ENCODE measurements at regions not wholly inside any gene's neighbourhood (a gene's known extent, or its start where the extent isn't known, plus 50 kb on each side); places are given as distances from the start of the nearest gene placed in this dataset.
"Not testable (repeated sequence)": the region's sequence is repeated elsewhere in the genome, so short reads cannot be mapped to it uniquely, and the experiment has no call there.

DNA sequence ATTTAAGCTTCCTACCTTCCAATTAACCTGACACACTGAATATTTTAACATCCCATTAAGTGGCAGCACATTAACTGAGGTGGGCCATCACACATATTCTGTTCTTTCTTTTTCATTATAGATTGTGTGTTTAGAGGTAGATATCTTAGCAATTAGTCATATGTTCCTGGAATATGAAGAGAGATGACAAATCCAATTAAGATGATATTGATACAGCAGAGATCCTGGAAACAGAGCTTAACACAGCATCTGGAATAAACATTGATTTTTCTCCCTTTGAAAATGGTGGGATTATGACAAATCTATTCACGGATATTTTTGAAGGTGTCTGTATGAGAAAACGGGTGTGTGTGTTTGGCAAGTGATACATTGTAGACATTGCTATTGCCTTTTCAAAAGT is 448.0 kb downstream of the CDH10 start:
- Mint-ChIP-seq H3K9me3 (peaks cover 5% of the 10 kb centered on the region), H3K36me3 (ENCODE audit: low read depth) (no peaks in the 10 kb centered on the region), H3K4me3 (no peak overlapping the region), H3K27ac (no peak overlapping the region), H3K4me1 (ENCODE audit: low read depth) (no peaks in the 10 kb centered on the region), H3K27me3 (ENCODE audit: insufficient read depth) (no peaks in the 10 kb centered on the region)
- no peak for DNase-seq (ENCODE audit: low spot score)
- intact Hi-C loops (cut with micrococcal nuclease), result no loop called here

DNA sequence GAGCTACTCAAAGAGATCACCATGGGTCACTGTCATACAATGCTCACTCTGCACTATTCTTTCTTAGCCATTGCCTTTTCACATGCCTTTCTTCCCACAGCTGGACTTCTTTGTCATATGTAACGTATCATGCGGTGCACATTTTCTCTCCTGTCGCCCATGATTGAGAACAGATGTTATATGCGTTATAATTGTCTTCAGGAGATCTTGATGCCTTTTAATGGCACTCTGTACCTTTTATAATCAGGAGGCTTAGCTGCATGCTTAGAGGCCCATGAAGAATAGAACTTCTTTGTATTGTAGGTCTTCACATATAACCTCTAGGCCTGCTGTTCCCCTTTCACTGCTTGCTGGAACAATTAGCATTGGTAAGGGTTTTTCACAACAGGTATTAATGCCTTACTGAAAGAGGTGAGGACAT is 436.1 kb downstream of the CDH10 start:
- no peaks in the 10 kb centered on the region for H3K27me3 Mint-ChIP-seq (ENCODE audit: insufficient read depth)
- H3K4me1 Mint-ChIP-seq (ENCODE audit: low read depth), result no peaks in the 10 kb centered on the region
- intact Hi-C loops (cut with micrococcal nuclease), result no loop called here
- H3K9me3 Mint-ChIP-seq, result peaks cover 22% of the 10 kb centered on the region
- no peak overlapping the region for H3K4me3 Mint-ChIP-seq
- no peak overlapping the region for H3K27ac Mint-ChIP-seq
- DNase-seq (ENCODE audit: low spot score), result no peak
- no peaks in the 10 kb centered on the region for H3K36me3 Mint-ChIP-seq (ENCODE audit: low read depth)

DNA sequence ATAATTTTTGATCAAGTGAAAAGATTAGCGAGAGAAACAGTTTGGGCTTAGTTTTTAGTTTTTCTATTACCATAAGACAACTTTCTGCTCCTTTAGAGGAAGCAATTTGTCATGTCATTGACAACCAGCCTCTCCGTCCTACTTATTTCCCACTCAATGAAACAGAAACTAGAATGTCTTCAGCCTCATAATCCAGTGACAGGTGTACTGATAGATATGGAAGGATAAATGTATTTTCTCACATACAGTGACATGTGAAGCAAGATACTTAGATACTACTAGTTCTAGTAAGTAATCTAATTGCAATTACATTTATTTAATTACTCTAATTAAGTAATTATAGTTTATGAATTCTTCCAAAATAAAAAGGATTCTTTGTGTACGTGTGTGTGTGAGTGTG is 429.7 kb downstream of the CDH10 start:
- Mint-ChIP-seq H3K27ac (no peak overlapping the region), H3K9me3 (peaks cover 27% of the 10 kb centered on the region), H3K36me3 (ENCODE audit: low read depth) (no peaks in the 10 kb centered on the region), H3K4me3 (no peak overlapping the region), H3K27me3 (ENCODE audit: insufficient read depth) (no peaks in the 10 kb centered on the region), H3K4me1 (ENCODE audit: low read depth) (no peaks in the 10 kb centered on the region)
- intact Hi-C loops (cut with micrococcal nuclease), result no loop called here
- DNase-seq (ENCODE audit: low spot score), result no peak

DNA sequence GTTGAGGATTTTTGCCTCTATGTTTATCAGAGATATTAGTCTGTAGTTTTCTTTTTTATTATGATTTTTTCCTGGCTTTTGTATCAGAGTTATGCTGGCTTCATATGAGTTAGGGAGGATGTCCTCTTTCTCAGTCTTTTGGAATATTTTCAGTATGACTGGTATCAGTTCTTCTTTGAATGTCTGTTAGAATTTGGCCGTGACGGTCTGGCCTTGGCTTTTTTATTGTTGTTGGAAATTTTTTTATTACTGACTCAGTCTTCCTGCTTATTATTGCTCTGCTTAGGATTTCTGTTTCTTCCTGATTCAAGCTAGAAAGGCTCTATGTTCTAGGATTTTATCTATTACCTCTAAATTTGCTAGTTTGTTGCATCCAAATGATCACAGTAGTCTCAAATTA is 421.9 kb downstream of the CDH10 start:
- Mint-ChIP-seq H3K36me3 (ENCODE audit: low read depth) (no peaks in the 10 kb centered on the region), H3K27ac (no peak overlapping the region), H3K27me3 (ENCODE audit: insufficient read depth) (no peaks in the 10 kb centered on the region), H3K4me3 (no peak overlapping the region), H3K4me1 (ENCODE audit: low read depth) (no peaks in the 10 kb centered on the region), H3K9me3 (peaks cover 40% of the 10 kb centered on the region)
- intact Hi-C loops (cut with micrococcal nuclease), result no loop called here
- no peak for DNase-seq (ENCODE audit: low spot score)

DNA sequence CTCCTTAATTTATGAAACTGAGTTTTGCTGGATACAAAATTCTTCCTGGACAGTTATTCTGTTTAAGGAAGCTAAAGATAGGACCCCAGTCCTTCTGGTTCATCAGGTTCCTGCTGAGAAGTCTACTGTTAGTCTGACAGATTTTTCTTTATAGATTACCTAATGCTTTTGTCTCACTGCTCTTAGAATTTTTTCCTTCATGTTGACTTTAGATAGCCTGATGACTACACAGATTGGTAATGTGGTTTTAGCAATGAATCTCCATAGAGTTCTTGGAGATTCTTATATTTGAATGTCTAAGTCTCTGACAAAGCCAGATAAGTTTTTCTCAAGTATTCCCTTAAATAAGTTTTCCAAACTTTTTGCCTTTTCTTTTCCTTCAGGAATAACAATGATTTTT is 419.7 kb downstream of the CDH10 start:
- no peaks in the 10 kb centered on the region for H3K36me3 Mint-ChIP-seq (ENCODE audit: low read depth)
- no peak for DNase-seq (ENCODE audit: low spot score)
- no peaks in the 10 kb centered on the region for H3K4me1 Mint-ChIP-seq (ENCODE audit: low read depth)
- H3K27me3 Mint-ChIP-seq (ENCODE audit: insufficient read depth), result no peaks in the 10 kb centered on the region
- peaks cover 33% of the 10 kb centered on the region for H3K9me3 Mint-ChIP-seq
- intact Hi-C loops (cut with micrococcal nuclease), result no loop called here
- H3K27ac Mint-ChIP-seq, result no peak overlapping the region
- H3K4me3 Mint-ChIP-seq, result no peak overlapping the region

DNA sequence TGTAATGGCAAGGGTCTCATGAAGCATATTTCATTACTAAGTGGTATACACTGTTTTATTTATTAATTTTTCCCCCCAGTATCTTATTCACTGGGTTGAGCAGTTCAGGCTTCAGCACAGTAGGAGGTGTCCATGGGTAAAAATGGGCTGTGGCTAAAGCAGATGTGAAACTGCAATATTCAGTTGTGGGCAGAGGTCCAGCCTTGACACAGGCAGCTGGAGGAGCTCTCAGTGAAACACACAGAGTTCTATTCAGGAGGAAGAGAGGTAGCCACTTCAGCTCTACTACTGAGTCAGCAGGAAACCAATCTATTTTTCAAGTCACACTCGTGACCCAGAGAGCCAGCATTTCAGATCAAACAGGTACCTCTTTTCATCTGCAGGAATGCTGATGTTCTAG is 418.3 kb downstream of the CDH10 start:
- Mint-ChIP-seq H3K4me3 (no peak overlapping the region), H3K9me3 (peaks cover 26% of the 10 kb centered on the region), H3K4me1 (ENCODE audit: low read depth) (no peaks in the 10 kb centered on the region), H3K27ac (no peak overlapping the region), H3K27me3 (ENCODE audit: insufficient read depth) (no peaks in the 10 kb centered on the region), H3K36me3 (ENCODE audit: low read depth) (no peaks in the 10 kb centered on the region)
- DNase-seq (ENCODE audit: low spot score), result no peak
- intact Hi-C loops (cut with micrococcal nuclease), result no loop called here

DNA sequence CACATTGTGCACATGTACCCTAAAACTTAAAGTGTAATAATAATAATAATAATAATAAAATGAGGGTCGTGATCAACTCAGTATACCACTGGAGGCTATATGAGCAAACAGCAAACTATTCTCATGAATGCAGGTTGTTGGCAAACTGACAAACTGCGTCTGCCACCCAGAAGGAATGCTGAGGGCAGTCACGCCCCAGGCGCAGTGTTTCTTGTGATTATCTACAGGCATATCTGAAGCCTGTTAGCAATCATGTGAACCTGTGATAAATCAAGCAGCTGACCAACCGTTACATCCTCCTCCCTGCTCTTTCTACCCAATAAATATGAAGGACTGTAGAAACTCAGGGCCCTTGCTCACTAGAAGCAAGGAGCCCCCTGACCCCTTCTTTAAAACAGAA is 416.9 kb downstream of the CDH10 start:
- H3K4me3 Mint-ChIP-seq; intact Hi-C loops (cut with micrococcal nuclease); H3K36me3 Mint-ChIP-seq (ENCODE audit: low read depth); DNase-seq (ENCODE audit: low spot score); H3K27me3 Mint-ChIP-seq (ENCODE audit: insufficient read depth); H3K27ac Mint-ChIP-seq; H3K4me1 Mint-ChIP-seq (ENCODE audit: low read depth): not testable (repeated sequence)
- H3K9me3 Mint-ChIP-seq, result peaks cover 25% of the 10 kb centered on the region

DNA sequence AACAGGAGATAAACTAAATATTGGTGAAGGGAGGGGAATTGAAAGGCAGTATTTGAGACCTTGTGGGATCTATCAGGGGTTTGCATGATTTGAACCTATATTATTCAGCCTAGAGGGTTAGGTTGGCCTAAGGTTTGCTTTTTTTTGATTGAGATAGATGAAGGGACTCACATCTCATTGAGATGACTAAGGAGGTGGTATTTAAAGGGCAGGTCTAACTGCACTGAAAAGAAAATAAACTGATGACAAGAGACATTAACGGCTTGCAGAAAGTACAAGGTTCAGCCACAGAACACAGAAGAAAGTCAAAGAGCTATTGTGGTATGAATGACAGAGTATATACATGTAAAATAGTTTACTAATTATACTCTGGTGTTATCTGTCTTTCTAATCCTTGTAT is 412.7 kb downstream of the CDH10 start:
- Mint-ChIP-seq H3K27ac (no peak overlapping the region), H3K27me3 (ENCODE audit: insufficient read depth) (no peaks in the 10 kb centered on the region), H3K4me3 (no peak overlapping the region), H3K9me3 (peaks cover 13% of the 10 kb centered on the region), H3K4me1 (ENCODE audit: low read depth) (no peaks in the 10 kb centered on the region), H3K36me3 (ENCODE audit: low read depth) (no peaks in the 10 kb centered on the region)
- DNase-seq (ENCODE audit: low spot score), result no peak
- intact Hi-C loops (cut with micrococcal nuclease), result no loop called here

DNA sequence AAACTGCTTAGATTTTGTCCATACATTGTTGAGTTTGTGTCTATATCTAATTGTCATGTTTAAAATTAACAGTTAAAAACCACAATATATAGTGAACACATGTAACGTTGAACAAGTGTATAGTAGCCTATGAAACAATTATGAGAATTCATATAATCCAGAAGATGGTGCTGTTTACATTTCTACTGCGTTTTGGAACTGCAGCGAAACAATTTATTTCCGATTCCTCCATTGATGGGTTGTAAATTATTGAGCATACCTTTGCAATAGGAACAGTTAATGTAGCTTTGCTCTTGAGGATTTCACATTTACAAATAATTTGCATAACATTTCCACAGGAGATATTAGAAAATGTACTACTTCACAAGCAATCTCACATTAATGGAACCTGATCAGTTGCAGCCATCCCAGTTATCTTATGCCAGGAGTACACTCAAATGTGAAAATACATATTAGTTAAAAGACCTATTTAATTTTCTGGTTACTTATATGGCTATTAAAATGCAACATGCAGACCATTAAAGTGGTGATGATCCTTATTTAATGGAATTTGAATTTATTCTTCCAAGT is 411.8 kb downstream of the CDH10 start:
- intact Hi-C loops (cut with micrococcal nuclease), result no loop called here
- no peaks in the 10 kb centered on the region for H3K27me3 Mint-ChIP-seq (ENCODE audit: insufficient read depth)
- DNase-seq (ENCODE audit: low spot score), result no peak
- peaks cover 13% of the 10 kb centered on the region for H3K9me3 Mint-ChIP-seq
- H3K27ac Mint-ChIP-seq, result no peak overlapping the region
- no peaks in the 10 kb centered on the region for H3K36me3 Mint-ChIP-seq (ENCODE audit: low read depth)
- H3K4me1 Mint-ChIP-seq (ENCODE audit: low read depth), result no peaks in the 10 kb centered on the region
- no peak overlapping the region for H3K4me3 Mint-ChIP-seq

DNA sequence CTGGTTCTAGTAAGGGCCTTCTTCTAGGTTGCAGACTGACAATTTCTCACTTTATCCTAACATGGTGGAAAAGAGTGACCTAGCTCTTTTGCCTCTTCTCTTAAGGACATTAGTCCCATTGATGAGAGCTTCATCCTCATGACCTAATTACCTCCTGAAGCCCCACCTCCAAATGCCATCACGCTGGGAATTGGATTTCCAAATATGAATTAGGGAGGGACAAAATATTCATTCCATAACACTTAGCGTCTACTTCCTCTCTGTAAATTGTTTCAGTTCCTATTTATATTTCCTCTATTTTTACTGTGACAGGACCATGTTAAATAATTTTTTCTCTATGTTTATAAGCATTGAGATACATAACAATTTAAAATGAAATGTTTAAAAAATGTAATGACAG is 408.8 kb downstream of the CDH10 start:
- no peak for DNase-seq (ENCODE audit: low spot score)
- H3K4me1 Mint-ChIP-seq (ENCODE audit: low read depth), result no peaks in the 10 kb centered on the region
- no peak overlapping the region for H3K27ac Mint-ChIP-seq
- H3K27me3 Mint-ChIP-seq (ENCODE audit: insufficient read depth), result no peaks in the 10 kb centered on the region
- H3K9me3 Mint-ChIP-seq, result peaks cover 13% of the 10 kb centered on the region
- H3K36me3 Mint-ChIP-seq (ENCODE audit: low read depth), result no peaks in the 10 kb centered on the region
- intact Hi-C loops (cut with micrococcal nuclease), result no loop called here
- no peak overlapping the region for H3K4me3 Mint-ChIP-seq

DNA sequence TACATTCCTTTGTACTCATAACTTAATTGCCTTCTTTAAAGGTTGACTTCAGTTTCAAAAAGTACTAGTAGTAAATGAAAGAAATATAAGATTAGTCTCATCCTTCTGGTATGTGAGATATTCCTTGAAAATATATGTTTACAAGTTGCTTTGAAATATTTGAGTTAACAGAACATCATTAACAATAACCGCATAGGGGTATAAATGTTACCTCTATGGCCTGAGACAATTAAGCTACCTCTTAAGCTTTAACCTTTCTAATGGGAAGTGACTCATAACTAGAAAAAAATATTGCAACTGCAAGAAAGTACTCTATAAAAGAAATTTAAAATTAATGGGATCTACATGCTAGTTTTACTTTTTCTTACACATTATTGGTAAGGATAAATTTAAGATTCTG is 399.0 kb downstream of the CDH10 start:
- H3K27ac Mint-ChIP-seq, result no peak overlapping the region
- no peaks in the 10 kb centered on the region for H3K36me3 Mint-ChIP-seq (ENCODE audit: low read depth)
- intact Hi-C loops (cut with micrococcal nuclease), result no loop called here
- peaks cover 19% of the 10 kb centered on the region for H3K9me3 Mint-ChIP-seq
- H3K27me3 Mint-ChIP-seq (ENCODE audit: insufficient read depth), result no peaks in the 10 kb centered on the region
- H3K4me3 Mint-ChIP-seq, result no peak overlapping the region
- no peaks in the 10 kb centered on the region for H3K4me1 Mint-ChIP-seq (ENCODE audit: low read depth)
- no peak for DNase-seq (ENCODE audit: low spot score)

DNA sequence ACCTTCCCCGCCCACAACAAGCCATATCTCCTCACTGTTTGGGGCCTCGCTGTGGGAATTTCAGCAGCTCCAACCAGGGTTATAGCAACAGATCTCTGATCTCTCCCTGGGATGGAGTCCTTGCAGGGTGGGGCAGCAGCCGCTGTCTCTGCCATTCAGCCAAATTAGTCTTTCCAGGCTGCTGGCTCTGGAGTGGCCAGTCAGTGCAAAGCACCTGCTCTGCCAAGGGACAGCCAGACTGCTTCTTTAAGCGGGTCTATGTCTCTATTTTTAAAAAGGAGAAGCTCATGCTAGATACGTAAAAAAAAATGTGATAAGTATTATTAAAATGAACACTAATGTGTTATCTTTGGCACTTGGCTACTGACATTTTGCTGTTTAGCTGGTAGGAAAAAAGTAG is 380.2 kb downstream of the CDH10 start:
- H3K4me3 Mint-ChIP-seq, result no peak overlapping the region

DNA sequence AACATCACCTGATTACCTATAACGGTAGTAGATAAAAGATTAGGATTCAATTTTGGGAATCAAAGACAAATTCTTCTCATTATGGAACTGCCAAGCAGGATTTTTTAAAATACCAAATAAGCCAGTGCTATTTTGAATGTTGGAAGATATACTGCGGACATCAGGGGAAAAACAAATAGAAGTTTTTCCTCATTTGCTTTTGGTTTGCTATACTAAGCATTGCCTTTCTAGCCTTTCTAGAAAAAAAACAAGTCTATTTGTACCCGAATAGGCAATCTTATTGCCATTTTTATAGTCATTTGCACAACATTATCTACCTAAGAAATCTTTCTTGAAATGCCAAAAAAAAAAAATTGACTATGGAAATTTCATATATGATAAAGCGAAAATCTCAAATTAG is 379.5 kb downstream of the CDH10 start:
- peaks cover 13% of the 10 kb centered on the region for H3K9me3 Mint-ChIP-seq
- no peaks in the 10 kb centered on the region for H3K4me1 Mint-ChIP-seq (ENCODE audit: low read depth)
- intact Hi-C loops (cut with micrococcal nuclease), result no loop called here
- H3K27me3 Mint-ChIP-seq (ENCODE audit: insufficient read depth), result no peaks in the 10 kb centered on the region
- H3K4me3 Mint-ChIP-seq, result no peak overlapping the region
- no peaks in the 10 kb centered on the region for H3K36me3 Mint-ChIP-seq (ENCODE audit: low read depth)
- no peak overlapping the region for H3K27ac Mint-ChIP-seq
- no peak for DNase-seq (ENCODE audit: low spot score)

More for the DNA sequence above, 380.2 kb downstream of the CDH10 start:
- Mint-ChIP-seq H3K36me3 (ENCODE audit: low read depth) (no peaks in the 10 kb centered on the region), H3K27me3 (ENCODE audit: insufficient read depth) (no peaks in the 10 kb centered on the region), H3K4me1 (ENCODE audit: low read depth) (no peaks in the 10 kb centered on the region), H3K9me3 (peaks cover 13% of the 10 kb centered on the region), H3K27ac (no peak overlapping the region)
- intact Hi-C loops (cut with micrococcal nuclease), result no loop called here
- no peak for DNase-seq (ENCODE audit: low spot score)

DNA sequence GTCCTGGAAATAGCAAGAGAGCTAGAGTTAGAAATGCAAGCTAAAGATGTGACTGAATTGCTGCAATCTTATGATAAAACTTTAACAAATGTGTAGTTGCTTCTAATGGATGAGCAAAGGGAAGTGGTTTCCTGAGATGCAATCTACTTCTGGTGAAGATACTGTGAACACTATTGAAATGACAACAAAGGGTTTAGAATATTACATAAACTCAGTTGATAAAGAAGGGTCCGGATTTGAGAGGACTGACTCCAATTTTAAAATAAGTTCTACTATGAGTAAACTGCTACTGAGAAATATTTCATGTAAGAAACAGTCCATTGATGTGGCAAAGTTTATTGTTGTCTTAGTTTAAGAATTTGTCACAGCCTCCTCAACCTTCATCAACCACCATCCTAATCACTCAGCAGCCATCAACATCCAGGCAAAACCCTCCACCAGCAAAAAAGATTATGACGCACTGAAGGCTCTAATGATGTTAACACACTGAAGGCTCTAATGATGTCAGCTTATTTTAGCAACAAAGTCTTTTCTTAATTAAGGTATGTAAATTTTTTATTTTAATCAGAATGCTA is 376.2 kb downstream of the CDH10 start:
- no peak for DNase-seq (ENCODE audit: low spot score)
- peaks cover 18% of the 10 kb centered on the region for H3K9me3 Mint-ChIP-seq
- H3K27ac Mint-ChIP-seq, result no peak overlapping the region
- intact Hi-C loops (cut with micrococcal nuclease), result no loop called here
- H3K27me3 Mint-ChIP-seq (ENCODE audit: insufficient read depth), result no peaks in the 10 kb centered on the region
- no peaks in the 10 kb centered on the region for H3K4me1 Mint-ChIP-seq (ENCODE audit: low read depth)
- no peak overlapping the region for H3K4me3 Mint-ChIP-seq
- no peaks in the 10 kb centered on the region for H3K36me3 Mint-ChIP-seq (ENCODE audit: low read depth)
